ENCODE measurements at regions not wholly inside any gene's neighbourhood (a gene's known extent, or its start where the extent isn't known, plus 50 kb on each side); places are given as distances from the start of the nearest gene placed in this dataset.

- DNase-seq = no peak
Measured at GRCh38 chr3:18880691-18881090, 267.6 kb upstream of the KCNH8 start.

GRCh38 chr3:18872466-18872865, 275.8 kb upstream of the KCNH8 start:
- peak in 1 of 5 experiments; percentile 10 for DNase-seq

DNA sequence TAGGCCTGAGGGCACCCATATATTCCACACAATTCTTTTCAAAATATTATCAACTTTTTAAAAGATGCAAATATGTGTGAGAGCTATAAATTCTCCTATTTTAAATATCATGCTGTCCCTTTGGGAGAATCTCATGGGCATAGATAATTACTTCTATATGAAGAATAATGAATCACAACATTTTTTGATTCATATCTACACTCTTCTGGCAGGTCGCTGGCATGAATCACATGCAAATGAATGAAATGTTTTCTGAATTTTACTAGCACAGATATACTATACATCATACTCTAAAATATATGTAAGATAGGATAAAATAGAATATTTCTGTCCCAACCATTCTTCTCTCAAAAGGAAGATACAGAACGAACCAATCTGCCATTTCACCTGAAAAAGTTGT, 277.7 kb upstream of the KCNH8 start:
- DNase-seq = no peak

DNA sequence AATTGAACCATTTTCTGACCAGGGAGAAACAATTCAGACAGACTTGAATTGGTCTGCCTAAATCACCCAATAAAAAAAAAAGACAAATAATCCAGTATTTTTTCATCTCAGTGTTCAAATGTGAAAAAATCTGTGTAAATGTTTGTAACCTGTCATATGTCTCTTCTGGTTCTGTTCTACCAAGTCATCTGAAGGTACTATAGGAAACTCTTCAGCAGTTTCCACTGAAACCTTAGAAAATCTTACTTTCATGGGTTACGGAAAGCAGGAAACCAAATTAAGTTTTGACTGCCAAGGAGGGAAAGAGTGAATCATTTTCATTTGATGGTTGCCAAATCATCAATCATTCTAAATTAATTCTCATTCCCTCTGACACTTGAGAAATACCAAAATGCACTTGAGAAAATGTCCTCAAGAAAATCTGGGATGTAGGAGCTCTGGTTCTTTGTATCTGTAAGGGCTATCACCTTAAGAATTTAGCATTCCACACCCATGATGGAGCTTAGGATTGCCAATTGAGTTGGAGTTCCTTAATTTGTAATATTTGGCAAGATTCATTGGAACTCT, 278.2 kb upstream of the KCNH8 start:
- DNase-seq = no peak

DNA sequence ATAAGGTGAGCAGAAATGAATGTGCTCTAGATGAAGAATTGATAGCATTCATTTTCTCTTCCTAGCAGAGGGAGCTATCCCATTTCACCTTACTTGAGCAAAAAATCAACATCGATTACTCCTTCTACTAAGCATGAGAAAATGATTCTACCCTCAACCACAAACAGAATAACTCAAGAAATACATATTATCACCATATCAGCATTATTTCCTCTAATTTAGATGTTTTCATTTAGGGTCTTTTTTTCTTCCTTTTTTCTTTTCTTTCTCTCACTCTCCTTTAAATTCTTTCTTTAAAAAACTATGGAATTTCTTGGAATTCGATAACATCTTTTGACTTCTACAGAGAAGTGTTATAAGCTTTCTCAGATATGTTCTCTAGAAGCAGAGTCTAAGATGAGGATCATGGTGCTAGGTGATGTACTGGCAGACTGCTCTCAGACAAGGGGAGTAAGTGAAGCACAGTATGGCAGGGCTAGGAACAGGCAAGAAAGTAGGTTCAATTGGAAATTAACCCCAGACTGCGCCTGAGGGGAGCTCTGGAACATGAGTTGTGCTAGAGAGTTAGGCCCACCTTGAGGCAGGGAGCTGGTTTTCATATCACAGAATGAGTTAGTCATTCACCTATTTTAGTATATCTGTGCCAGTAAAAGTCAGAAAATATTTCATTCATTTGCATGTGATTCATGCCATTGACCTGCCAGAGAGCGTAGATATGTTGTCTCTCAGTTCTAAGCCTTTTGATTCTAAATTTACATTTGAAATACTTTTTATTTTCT, 279.2 kb upstream of the KCNH8 start:
- no peak for DNase-seq

DNA sequence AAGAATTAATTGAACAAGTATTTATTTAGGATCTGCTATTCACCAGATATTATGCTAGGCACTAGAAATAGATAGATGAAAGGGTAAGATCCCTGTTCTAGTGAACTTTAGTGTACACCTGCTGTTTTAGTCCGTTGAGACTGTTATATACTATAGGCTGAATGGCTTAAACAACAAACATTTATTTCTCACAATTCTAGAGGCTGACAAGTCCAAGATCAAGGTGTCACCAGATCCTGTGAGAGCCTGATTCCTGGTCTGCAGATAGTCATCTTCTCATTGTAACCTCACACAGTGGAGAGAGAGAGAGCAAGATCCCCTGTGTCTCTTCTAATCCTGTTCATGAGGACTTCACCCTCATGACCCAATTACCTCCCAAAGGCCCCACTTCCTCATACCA, 281.4 kb upstream of the KCNH8 start:
- no peak for DNase-seq

- DNase-seq = no peak
Measured at GRCh38 chr3:18864933-18865731, 283.2 kb upstream of the KCNH8 start.

DNA sequence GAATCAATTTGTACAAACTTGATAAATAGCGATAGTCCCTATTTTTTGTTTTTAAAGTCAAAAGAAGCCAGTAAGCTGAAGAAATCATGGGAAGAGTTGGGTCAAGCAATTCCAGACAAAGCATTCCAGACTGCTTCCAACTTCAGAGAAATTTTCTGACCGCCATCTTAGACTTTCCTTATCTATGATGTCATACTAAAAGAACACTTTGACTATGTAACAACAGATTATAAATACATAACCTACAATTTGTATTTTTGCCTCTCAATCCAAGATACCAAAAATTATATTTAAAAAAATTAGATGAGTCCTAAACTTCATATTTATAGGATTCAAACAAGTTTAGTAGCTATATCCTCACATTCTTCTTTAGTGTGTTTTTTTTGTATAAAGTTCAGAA, 286.2 kb upstream of the KCNH8 start:
- DNase-seq = no peak

DNA sequence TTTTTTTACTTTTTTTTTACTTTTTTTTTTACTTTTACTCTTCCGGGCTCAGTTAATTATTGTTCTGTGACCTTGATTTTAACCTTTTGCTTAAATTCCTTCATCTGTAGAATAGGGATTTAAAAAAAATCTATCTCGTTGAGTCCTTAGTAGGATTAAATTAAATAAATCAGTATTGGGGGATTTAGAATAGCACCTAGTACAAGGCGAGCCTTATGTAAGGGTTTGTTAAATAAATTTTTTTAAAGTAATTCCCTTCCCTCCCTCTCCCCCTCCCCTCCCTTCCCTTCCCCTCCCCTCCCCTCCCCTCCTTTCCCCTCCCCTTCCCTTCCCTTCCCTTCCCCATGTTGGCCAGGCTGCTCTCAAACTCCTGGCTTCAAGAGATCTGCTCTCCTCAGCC, 287.2 kb upstream of the KCNH8 start:
- no peak for DNase-seq

- DNase-seq = no peak
Measured at GRCh38 chr3:18853269-18853668, 295.0 kb upstream of the KCNH8 start.

- peak in 1 of 5 experiments; percentile 55 for DNase-seq
Measured at GRCh38 chr3:18847583-18848197, 300.6 kb upstream of the KCNH8 start.

- DNase-seq = no peak
Measured at GRCh38 chr3:18843983-18844382, 304.3 kb upstream of the KCNH8 start.

GRCh38 chr3:18843188-18843587, 305.1 kb upstream of the KCNH8 start:
- no peak for DNase-seq

DNA sequence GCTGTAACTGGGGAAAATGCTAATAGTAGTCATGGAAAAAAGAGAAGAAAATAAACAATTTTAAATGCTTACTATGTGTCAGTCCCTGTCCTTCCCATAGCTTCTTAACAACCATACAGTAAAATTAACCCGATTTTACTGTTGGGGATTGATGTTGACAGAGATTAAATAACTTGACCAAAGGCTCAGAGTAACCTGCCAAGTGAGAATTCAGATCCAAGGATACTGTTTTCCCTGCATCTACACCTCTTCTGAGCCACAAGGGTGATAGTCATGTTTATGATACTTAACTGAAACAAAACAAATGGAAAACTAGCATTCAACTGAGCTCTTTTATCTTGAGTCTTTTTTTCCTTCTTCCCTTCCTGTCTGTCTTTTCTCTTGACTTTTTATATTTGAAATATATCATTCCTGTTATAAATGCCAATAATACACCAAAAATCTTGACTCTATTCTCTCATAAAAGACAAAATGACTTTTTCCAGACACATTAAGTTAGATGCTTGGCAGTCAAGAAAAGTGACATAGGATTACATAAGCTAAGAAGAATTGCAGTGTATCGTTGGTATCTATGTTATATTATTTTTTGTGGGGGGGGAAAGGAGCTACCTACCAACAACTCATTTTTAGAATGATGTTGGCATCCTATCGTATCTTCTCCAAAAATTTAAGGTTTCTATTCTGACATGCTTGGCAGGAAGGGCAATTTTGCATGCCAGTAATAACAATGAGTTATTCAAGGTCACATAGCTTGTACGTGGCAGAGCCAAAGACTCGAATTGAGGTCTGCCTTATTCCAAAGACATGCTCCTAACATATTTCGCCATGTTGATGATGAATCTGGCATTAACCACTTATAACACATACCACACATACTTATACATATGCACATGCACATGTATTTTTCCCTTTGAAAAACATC, 306.6 kb upstream of the KCNH8 start:
- no peak for DNase-seq

GRCh38 chr3:18840535-18841137, 307.7 kb upstream of the KCNH8 start:
- no peak for DNase-seq

GRCh38 chr3:18838758-18839157, 309.6 kb upstream of the KCNH8 start:
- DNase-seq = no peak

GRCh38 chr3:18837137-18837755, 311.1 kb upstream of the KCNH8 start:
- no peak for DNase-seq

DNA sequence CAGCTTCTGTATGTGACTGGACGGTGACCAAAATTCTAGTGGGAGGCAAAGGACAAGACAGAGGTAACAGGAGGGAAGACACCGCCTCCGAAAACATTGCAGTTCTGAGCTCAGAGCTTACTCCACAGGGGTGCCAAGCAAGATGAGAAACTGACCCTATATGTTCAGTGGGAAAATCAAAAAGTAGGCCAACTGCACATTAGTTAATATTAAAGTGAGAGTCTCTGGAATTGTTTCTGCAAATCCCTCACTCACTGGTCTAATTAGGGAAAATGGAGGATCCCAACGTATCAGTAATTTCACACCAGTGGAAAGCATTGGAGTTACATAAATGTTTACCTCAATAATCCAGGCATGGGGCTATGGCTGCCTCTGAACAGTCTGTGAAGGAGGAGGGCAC, 313.3 kb upstream of the KCNH8 start:
- no peak for DNase-seq

DNA sequence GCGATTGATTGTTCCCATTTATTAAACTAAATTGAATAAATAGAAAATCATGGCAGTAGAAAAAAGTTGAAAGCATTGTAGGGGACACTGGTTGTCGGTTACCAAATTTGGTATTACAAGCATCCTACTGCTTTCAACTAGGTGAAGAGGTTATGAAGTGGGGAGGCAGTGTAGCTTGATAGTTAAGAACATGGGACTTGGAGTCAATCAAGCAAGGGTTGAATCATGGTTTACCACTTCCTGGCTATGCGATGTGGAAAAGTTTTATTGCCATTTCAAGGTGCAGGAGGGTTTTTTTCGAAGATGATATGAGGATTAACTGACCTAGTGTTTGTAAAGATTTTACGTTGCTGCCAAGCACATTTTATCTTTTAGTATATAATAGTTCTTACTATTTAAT, 318.2 kb upstream of the KCNH8 start:
- peak in 1 of 5 experiments; percentile 63 for DNase-seq

GRCh38 chr3:18828637-18829036, 319.7 kb upstream of the KCNH8 start:
- no peak for DNase-seq

- DNase-seq = peak in 1 of 5 experiments; percentile 36
Measured at GRCh38 chr3:18827664-18828063, 320.6 kb upstream of the KCNH8 start.
